ENCODE measurements at regions not wholly inside any gene's neighbourhood (a gene's known extent, or its start where the extent isn't known, plus 50 kb on each side); places are given as distances from the start of the nearest gene placed in this dataset.
A peak's percentile ranks its signal among the peaks of the same experiment; 100 is the strongest.

GRCh38 chr2:145930318-145930717, 1410.4 kb upstream of the ZEB2 start:
- no peak overlapping the region for H4K8ac ChIP-seq (replicated peaks; ENCODE audit: insufficient read length, low read depth, low read length)
- H2BK5ac ChIP-seq (ENCODE audit: insufficient read length, low read length): no peak overlapping the region
- H3K56ac ChIP-seq (ENCODE audit: insufficient read length, low read depth, low read length): no peak overlapping the region
- H3K9ac ChIP-seq (ENCODE audit: extremely low read depth, insufficient read length, low read length): no peak overlapping the region
- H4K20me1 ChIP-seq (ENCODE audit: control insufficient read depth, insufficient read depth, insufficient read length): no peaks in the 10 kb centered on the region
- no peak for DNase-seq
- H2BK20ac ChIP-seq (ENCODE audit: low read depth, low read length, poor library complexity, severe bottlenecking): no peak overlapping the region
- H4K5ac ChIP-seq (ENCODE audit: insufficient read length, low read depth, low read length): no peak overlapping the region
- H2BK12ac ChIP-seq (ENCODE audit: insufficient read length, low read depth, low read length): no peak overlapping the region
- no peak overlapping the region for H4K91ac ChIP-seq (ENCODE audit: insufficient read length, low read depth, low read length)
- H3K14ac ChIP-seq (ENCODE audit: insufficient read depth, low read length): no peak overlapping the region
- no peak for TF ChIP-seq CTCF (conservative IDR thresholded peaks at IDR 0.05)
- no peaks in the 10 kb centered on the region for H3K27me3 Mint-ChIP-seq (ENCODE audit: low read depth)
- H3K9me3 ChIP-seq (ENCODE audit: control insufficient read depth, low read depth, low read length): no peaks in the 10 kb centered on the region
- no peak overlapping the region for H3K18ac ChIP-seq (ENCODE audit: insufficient read length, low read depth, low read length)
- no peaks in the 10 kb centered on the region for H3K79me1 ChIP-seq (ENCODE audit: insufficient read depth, low read depth, low read length, poor library complexity, severe bottlenecking)
- H2BK120ac ChIP-seq (ENCODE audit: low read depth, low read length, poor library complexity, severe bottlenecking): no peak overlapping the region
- WGBS (ENCODE audit: extremely low coverage, insufficient read length, low lambda C conversion rate): no CpG with 5 or more reads among the region's 2 CpGs
- peaks cover 1 to 16% (median 3%) of the 10 kb centered on the region in 3 experiments; a peak in 4 of 7 replicates for H3K36me3 Mint-ChIP-seq (ENCODE audit: insufficient read depth in 1 of 3, low read depth in 3 of 3)
- H3K4me2 ChIP-seq (ENCODE audit: insufficient read depth, insufficient read length, low read length): no peak overlapping the region
- H3K4me1 Mint-ChIP-seq: peaks cover 32 to 39% of the 10 kb centered on the region in 2 experiments
- no peak overlapping the region for H3K4me3 Mint-ChIP-seq
- H3K27ac ChIP-seq (ENCODE audit: insufficient read length, low read depth, low read length): no peak overlapping the region
- no peak overlapping the region for H3K23ac ChIP-seq (ENCODE audit: insufficient read length, low read depth, low read length)
- no peak overlapping the region for H2BK15ac ChIP-seq (ENCODE audit: low read depth, low read length)
- no peak overlapping the region for H3T11ph ChIP-seq (ENCODE audit: low read length)
- no peaks in the 10 kb centered on the region for H3K4me1 ChIP-seq (ENCODE audit: insufficient read depth, low read length)
- peak overlapping the region; percentile 27 to 90 (median 56); a peak in 3 of 7 replicates for H3K27ac Mint-ChIP-seq
- no peak overlapping the region for H2AK5ac ChIP-seq (ENCODE audit: insufficient read length, low read length)
- H3K9me3 Mint-ChIP-seq: peaks cover 0 to 7% of the 10 kb centered on the region in 2 experiments; a peak in 4 of 5 replicates
- no peak overlapping the region for H2AFZ ChIP-seq (ENCODE audit: low read length)
- no peaks in the 10 kb centered on the region for H3K23me2 ChIP-seq (ENCODE audit: insufficient read length, low read depth, low read length, poor library complexity, severe bottlenecking)
- H3K27me3 ChIP-seq (ENCODE audit: insufficient read depth, low read length): no peaks in the 10 kb centered on the region
- no peaks in the 10 kb centered on the region for H3K79me2 ChIP-seq (ENCODE audit: insufficient read depth, low read length)
- no peak overlapping the region for H3K4ac ChIP-seq (ENCODE audit: low read depth, low read length)
